AG10803 (cell line): ENCODE measurements at regions not wholly inside any gene's neighbourhood (a gene's known extent, or its start where the extent isn't known, plus 50 kb on each side); places are given as distances from the start of the nearest gene placed in this dataset.

ENCODE experiments used
- DNase-seq: peaks from one replicate; pipeline ENCODE4 v3.0.0; 2010; ENCODE audit warnings: low read depth
- H3K4me3 ChIP-seq: 2 replicates; pipeline ENCODE4 v1.5.1; 2011; ENCODE audit warnings: mild to moderate bottlenecking, low read length, control low read depth
- CTCF ChIP-seq: conservative IDR thresholded peaks from 2 replicates; pipeline ENCODE4 v1.5.1; 2011; ENCODE audit warnings: mild to moderate bottlenecking, low read length, control low read depth, inconsistent platforms

GRCh38 chr14:97104029-97104428 lies 306.8 kb downstream of the VRK1 start:
- DNase-seq = no peak
- TF ChIP-seq CTCF = no peak
- H3K4me3 ChIP-seq = no peak overlapping the region

- no peak overlapping the region for H3K4me3 ChIP-seq
- DNase-seq = no peak
- no peak for TF ChIP-seq CTCF
These were observed 309.0 kb downstream of the VRK1 start for GRCh38 chr14:97106166-97106565.

GRCh38 chr14:97106609-97107008 lies 309.4 kb downstream of the VRK1 start:
- no peak for TF ChIP-seq CTCF
- H3K4me3 ChIP-seq = no peak overlapping the region
- no peak for DNase-seq

DNA sequence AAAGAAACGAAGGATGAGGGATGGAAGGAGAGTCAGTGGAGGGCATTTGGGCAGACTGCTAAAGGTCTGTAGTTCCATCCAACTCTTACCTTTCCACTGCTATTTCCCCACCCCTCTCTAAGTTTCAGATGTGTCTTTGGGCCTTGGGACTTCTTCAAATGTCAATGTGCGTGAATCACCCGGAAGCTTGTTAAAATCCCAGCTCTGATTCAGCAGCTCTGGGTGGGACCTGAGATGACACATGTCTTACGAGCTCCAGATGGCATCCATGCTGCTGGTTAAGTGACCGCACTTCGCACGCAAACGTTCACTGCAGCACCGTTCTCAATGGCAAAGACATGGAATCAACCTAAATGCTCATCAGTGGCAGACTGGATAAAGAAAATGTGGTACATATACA lies 309.9 kb downstream of the VRK1 start:
- TF ChIP-seq CTCF = no peak
- peak; percentile 70 for DNase-seq
- H3K4me3 ChIP-seq = no peak overlapping the region

DNA sequence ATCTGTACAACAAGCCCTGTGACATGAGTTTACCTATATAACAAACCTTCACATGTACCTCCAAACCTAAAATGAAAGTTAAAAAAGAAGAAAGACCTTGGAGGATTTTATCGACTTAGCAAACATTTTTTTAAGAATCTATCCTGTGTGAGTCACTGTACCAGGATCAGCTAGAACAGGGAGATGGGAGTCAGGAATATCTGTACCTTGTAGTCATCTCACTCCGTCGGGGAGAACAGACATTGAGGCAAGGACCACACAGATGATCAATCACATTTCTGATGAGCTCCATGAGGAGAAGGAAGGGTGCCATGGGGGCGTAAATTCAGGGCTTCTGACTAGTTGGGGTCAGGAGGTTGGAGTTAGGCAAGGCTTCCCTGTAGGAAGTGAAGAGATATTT lies 310.6 kb downstream of the VRK1 start:
- DNase-seq = no peak
- no peak for TF ChIP-seq CTCF
- H3K4me3 ChIP-seq = no peak overlapping the region

- DNase-seq = no peak
- no peak for TF ChIP-seq CTCF
- H3K4me3 ChIP-seq = no peak overlapping the region
These were observed 312.1 kb downstream of the VRK1 start for GRCh38 chr14:97109234-97109633.

DNA sequence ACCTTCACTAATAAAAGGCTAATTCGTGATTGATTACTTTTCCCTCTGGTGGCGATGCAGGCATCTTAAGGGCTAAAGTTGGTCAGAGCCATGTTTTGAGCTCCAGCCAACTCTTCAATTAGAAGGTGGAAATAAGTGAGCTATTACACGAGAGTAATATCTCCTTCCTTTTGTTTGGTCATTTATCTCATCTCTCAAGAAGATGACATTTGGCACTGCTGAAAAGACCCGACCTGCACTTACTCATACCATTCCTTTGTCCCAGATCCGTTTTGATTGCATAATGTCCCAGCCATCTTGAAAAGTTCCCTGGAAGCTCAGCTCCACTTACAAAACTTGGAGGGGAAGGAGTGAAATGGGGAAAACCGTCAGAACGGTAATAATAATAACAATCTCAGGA lies 316.2 kb downstream of the VRK1 start:
- no peak for TF ChIP-seq CTCF
- DNase-seq = peak; percentile 18
- H3K4me3 ChIP-seq = no peak overlapping the region
